Fibroblast of the aortic adventitia (primary cell): ENCODE measurements at regions not wholly inside any gene's neighbourhood (a gene's known extent, or its start where the extent isn't known, plus 50 kb on each side); places are given as distances from the start of the nearest gene placed in this dataset.
A peak's percentile ranks its signal among the peaks of the same experiment; 100 is the strongest.

ENCODE experiments used
- DNase-seq: peaks from one replicate; pipeline ENCODE4 v3.0.0-alpha.2; 2010; ENCODE audit warnings: low read depth
- H3K4me3 ChIP-seq: 2 replicates; pipeline ENCODE4 v1.5.1; 2011; ENCODE audit warnings: low read depth, mild to moderate bottlenecking, control low read depth, low read length, moderate library complexity
- TF ChIP-seq, protein P1 (sequence below): IDR thresholded peaks from 2 replicates; pipeline ENCODE4 v1.5.1; 2011; ENCODE audit warnings: mild to moderate bottlenecking, low read length, control low read depth, inconsistent platforms; ENCODE audit not compliant: insufficient read depth

DNA sequence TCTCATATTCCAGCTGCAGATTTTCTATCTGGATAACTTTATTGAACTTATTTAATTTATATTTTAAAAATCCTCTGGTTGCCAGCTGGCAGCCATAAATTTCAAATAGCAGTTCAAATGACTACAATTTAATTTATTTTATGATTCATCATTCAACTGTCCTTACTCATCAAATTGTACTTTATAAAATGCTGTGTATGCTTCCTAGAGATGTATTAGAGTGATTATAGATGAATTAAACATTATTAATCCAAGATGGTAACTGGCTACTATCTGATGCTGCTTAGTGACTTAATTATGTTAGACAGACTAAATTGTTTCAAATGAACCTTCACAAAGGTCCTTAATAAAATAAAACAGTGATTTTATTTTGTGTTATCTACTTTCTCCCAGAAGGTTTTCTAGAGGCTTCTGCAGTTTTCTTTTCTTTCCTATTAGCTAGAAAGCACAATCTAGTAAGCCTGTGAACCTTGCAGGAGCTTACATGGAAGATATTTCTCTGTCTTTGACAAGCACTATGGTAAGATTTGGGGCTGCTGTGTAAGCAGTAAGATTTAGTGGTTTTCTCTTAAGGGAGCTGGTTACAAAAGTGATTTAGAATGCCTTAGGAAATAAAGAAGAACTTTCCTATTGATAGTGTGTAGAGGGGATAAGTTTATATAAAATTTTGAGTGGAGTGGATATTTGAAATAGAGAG lies 322.3 kb downstream of the FSIP2 start:
- no peak overlapping the region for H3K4me3 ChIP-seq
- DNase-seq: no peak
- TF ChIP-seq, protein P1, sequence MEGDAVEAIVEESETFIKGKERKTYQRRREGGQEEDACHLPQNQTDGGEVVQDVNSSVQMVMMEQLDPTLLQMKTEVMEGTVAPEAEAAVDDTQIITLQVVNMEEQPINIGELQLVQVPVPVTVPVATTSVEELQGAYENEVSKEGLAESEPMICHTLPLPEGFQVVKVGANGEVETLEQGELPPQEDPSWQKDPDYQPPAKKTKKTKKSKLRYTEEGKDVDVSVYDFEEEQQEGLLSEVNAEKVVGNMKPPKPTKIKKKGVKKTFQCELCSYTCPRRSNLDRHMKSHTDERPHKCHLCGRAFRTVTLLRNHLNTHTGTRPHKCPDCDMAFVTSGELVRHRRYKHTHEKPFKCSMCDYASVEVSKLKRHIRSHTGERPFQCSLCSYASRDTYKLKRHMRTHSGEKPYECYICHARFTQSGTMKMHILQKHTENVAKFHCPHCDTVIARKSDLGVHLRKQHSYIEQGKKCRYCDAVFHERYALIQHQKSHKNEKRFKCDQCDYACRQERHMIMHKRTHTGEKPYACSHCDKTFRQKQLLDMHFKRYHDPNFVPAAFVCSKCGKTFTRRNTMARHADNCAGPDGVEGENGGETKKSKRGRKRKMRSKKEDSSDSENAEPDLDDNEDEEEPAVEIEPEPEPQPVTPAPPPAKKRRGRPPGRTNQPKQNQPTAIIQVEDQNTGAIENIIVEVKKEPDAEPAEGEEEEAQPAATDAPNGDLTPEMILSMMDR: no peak

DNA sequence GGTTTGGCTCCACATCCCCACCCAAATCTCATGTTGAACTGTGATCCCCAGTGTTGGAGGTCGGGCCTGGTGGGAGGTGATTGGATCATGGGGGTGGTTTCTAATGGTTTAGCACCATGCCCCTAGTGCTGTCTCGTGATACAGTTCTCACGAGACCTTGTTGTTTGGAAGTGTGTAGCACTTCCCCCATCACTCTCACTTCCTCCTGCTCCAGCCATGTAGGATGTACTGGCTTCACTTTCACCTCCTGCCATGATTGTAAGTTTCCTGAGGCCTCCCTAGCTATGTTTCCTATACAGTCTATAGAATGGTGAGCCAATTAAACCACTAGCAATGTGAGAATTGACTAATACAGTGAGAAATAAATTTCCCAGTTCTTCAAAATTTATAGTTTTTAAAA lies 325.9 kb downstream of the FSIP2 start:
- TF ChIP-seq, protein P1: no peak
- H3K4me3 ChIP-seq: no peak overlapping the region
- no peak for DNase-seq

DNA sequence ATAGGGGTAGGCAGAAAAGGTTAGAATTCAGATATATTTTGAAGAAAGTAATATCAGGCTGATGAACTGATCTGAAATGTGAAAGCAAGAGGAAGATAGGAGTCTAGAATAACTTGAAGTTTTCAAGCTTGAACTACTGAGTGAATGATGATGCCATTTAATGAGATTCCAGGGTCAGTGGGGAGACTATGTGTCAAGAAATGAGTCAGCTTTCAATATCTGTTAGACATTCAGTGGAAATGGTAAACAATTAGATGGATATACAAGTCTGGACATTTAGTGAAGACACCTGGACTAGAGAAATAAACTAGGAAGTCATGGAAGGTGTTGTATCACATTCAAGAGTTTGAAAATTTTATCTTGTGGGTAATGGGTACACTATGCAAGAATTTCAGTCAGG lies 326.9 kb downstream of the FSIP2 start:
- no peak for DNase-seq
- no peak overlapping the region for H3K4me3 ChIP-seq
- TF ChIP-seq, protein P1: no peak

DNA sequence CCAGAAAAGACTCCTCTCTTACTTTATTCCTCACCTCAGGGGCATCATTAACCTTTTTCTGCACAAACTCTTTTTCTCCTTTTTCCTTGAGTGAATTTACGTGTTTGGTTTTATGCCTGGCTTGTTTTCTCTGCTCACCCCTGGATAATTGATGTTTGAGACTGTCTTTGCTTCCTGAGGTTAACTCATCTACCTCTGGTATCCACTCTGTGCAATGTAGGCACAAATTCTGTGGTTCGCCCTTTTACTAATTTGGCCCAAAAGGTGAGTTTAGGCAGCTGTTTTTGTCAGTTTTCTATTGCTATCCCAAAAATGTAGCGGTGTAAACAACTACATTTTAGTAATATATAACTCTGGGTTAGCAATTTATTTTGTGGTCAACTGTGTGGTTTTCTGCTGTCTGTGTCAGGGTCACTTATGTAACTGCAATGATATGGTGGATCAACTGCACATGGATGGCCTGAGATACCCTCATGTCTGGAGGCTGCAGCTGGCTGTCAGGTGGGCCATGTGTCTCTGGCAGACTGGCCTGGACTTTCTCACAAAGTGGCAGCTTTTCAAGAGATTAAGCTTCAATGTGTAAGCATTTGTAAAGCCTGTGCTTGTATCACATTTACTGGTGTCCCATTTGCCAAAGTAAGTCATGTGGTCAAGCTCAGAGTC lies 329.7 kb downstream of the FSIP2 start:
- TF ChIP-seq, protein P1: no peak
- no peak overlapping the region for H3K4me3 ChIP-seq
- DNase-seq: peak; percentile 1

DNA sequence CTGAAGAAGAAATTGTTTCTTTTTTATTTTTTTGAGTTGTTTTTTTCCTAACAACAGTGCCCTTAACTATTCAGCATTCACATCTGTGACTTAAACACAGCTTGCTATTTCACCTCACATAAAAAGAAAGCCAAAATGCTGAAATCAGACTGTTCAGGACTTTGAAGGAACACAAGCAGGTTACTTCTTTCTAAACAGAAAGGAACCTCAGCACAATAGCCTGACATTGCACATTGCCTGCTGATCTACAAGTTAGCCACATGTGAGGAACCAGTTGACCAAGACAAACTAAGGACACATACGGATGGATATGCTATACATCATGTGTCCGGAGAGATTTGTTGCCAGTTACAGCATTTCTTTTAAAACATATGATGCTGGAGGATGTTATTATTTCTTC lies 331.1 kb downstream of the FSIP2 start:
- TF ChIP-seq, protein P1: no peak
- H3K4me3 ChIP-seq: no peak overlapping the region
- DNase-seq: no peak

DNA sequence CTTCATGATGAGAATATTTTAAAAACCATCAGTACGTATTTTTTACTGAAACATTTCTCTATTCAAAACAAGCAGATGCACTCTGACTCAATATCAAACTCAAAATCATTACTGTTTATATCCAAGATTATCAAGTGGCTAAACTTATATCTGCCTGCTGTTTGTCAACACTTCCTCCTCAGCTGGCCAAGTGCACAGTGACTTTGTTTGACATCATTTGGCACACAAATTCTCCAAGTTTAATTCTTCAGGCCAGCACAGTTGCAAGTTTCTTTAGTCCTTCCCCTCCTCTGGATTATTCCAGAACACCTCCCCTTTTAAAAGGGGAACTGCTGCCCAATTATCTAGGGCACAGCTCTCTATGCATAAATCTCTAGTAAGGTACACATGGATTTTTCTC lies 346.6 kb downstream of the FSIP2 start:
- no peak for DNase-seq
- no peak overlapping the region for H3K4me3 ChIP-seq
- TF ChIP-seq, protein P1: no peak
